ENCODE measurements at regions not wholly inside any gene's neighbourhood (a gene's known extent, or its start where the extent isn't known, plus 50 kb on each side); places are given as distances from the start of the nearest gene placed in this dataset.

DNA sequence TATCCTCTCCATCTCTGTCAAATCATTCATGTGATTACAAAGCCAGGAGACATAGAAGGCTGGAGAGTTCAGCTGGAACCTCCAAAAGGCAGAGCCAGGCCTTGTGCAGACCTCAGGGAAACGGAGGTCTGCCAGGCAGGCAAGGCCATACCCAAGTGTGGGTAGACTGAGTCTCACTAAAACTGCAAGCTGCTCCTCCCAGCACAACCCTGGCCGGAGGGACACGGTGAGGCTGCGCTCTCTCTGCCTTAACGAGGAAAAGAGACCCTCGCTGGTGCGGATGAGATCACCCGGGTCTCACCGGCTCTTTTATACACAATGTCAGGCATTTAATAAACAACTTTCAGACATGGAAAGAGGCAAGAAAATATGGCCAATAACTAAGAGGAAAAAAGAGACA lies 66.1 kb upstream of the INPP5A start:
- TF ChIP-seq MAX (CRISPR knock-in tag; IDR thresholded peaks at IDR 0.05): no peak
- TF ChIP-seq, protein P1, sequence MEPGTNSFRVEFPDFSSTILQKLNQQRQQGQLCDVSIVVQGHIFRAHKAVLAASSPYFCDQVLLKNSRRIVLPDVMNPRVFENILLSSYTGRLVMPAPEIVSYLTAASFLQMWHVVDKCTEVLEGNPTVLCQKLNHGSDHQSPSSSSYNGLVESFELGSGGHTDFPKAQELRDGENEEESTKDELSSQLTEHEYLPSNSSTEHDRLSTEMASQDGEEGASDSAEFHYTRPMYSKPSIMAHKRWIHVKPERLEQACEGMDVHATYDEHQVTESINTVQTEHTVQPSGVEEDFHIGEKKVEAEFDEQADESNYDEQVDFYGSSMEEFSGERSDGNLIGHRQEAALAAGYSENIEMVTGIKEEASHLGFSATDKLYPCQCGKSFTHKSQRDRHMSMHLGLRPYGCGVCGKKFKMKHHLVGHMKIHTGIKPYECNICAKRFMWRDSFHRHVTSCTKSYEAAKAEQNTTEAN (CRISPR knock-in tag; IDR thresholded peaks at IDR 0.05): no peak
- TF ChIP-seq ZNF281 (CRISPR knock-in tag; IDR thresholded peaks at IDR 0.05): no peak
- TF ChIP-seq NFYB (CRISPR knock-in tag; conservative IDR thresholded peaks at IDR 0.05; ENCODE audit: low read depth): no peak
- no peak for TF ChIP-seq CREM (CRISPR knock-in tag; IDR thresholded peaks at IDR 0.05)
- TF ChIP-seq ZNF121 (CRISPR knock-in tag; IDR thresholded peaks at IDR 0.05): no peak
- no peak for TF ChIP-seq KAT7 (CRISPR knock-in tag; IDR thresholded peaks at IDR 0.05; ENCODE audit: borderline replicate concordance)
- no peak for TF ChIP-seq NR1H2 (CRISPR knock-in tag; IDR thresholded peaks at IDR 0.05)
- TF ChIP-seq ZBTB21 (CRISPR knock-in tag; IDR thresholded peaks at IDR 0.05; ENCODE audit: borderline replicate concordance): no peak
- no peak for TF ChIP-seq E2F4 (CRISPR knock-in tag; IDR thresholded peaks at IDR 0.05; ENCODE audit: borderline replicate concordance, low read depth)
- no peak for TF ChIP-seq GTF2I (CRISPR knock-in tag; conservative IDR thresholded peaks at IDR 0.05)
- no peak for TF ChIP-seq GABPB1 (CRISPR knock-in tag; IDR thresholded peaks at IDR 0.05)
- ChIA-PET CTCF (interaction anchor here (0.7 to 1.3 kb wide), 3 partner anchors 8 to 40 kb away, joined by 3 to 5 read pairs (median 4); no protein-coding TSS in a partner anchor), POLR2A (no interaction called here)
- Mint-ChIP-seq H3K27ac (no peak overlapping the region), H3K27me3 (ENCODE audit: low read depth) (no peaks in the 10 kb centered on the region; the same call in 1 of the 2 replicates), H3K4me3 (no peak overlapping the region), H3K36me3 (no peaks in the 10 kb centered on the region), H3K4me1 (peaks cover 5% of the 10 kb centered on the region), H3K9me3 (peaks cover 6% of the 10 kb centered on the region)
- no peak for ATAC-seq
- peak; percentile 4 for DNase-seq (ENCODE audit: low spot score)

- ChIA-PET POLR2A (no interaction called here), CTCF (interaction anchor here (1.5 kb wide), 1 partner anchor 95 kb away, joined by 3 read pairs; no protein-coding TSS in a partner anchor)
- ATAC-seq (no peak), DNase-seq (ENCODE audit: low spot score) (no peak)
- Mint-ChIP-seq H3K9me3 (peaks cover 6% of the 10 kb centered on the region), H3K4me3 (no peak overlapping the region), H3K27ac (no peak overlapping the region), H3K4me1 (peaks cover 5% of the 10 kb centered on the region), H3K36me3 (no peaks in the 10 kb centered on the region), H3K27me3 (ENCODE audit: low read depth) (no peaks in the 10 kb centered on the region; the same call in 1 of the 2 replicates)
- TF ChIP-seq MYBL2 (CRISPR knock-in tag; IDR thresholded peaks at IDR 0.05) (no peak), NFYB (CRISPR knock-in tag; conservative IDR thresholded peaks at IDR 0.05; ENCODE audit: low read depth) (no peak), ZNF281 (CRISPR knock-in tag; IDR thresholded peaks at IDR 0.05) (no peak), IRF2 (CRISPR knock-in tag; IDR thresholded peaks at IDR 0.05; ENCODE audit: borderline replicate concordance, low read depth) (no peak), ZSCAN18 (CRISPR knock-in tag; IDR thresholded peaks at IDR 0.05) (no peak), GTF2I (CRISPR knock-in tag; conservative IDR thresholded peaks at IDR 0.05) (no peak), SOX15 (CRISPR knock-in tag; IDR thresholded peaks at IDR 0.05) (no peak), FOXK1 (CRISPR knock-in tag; IDR thresholded peaks at IDR 0.05) (no peak)
- TF ChIP-seq, protein P2, sequence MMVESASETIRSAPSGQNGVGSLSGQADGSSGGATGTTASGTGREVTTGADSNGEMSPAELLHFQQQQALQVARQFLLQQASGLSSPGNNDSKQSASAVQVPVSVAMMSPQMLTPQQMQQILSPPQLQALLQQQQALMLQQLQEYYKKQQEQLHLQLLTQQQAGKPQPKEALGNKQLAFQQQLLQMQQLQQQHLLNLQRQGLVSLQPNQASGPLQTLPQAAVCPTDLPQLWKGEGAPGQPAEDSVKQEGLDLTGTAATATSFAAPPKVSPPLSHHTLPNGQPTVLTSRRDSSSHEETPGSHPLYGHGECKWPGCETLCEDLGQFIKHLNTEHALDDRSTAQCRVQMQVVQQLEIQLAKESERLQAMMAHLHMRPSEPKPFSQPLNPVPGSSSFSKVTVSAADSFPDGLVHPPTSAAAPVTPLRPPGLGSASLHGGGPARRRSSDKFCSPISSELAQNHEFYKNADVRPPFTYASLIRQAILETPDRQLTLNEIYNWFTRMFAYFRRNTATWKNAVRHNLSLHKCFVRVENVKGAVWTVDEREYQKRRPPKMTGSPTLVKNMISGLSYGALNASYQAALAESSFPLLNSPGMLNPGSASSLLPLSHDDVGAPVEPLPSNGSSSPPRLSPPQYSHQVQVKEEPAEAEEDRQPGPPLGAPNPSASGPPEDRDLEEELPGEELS (CRISPR knock-in tag; IDR thresholded peaks at IDR 0.05): no peak
- TF ChIP-seq, protein P3, sequence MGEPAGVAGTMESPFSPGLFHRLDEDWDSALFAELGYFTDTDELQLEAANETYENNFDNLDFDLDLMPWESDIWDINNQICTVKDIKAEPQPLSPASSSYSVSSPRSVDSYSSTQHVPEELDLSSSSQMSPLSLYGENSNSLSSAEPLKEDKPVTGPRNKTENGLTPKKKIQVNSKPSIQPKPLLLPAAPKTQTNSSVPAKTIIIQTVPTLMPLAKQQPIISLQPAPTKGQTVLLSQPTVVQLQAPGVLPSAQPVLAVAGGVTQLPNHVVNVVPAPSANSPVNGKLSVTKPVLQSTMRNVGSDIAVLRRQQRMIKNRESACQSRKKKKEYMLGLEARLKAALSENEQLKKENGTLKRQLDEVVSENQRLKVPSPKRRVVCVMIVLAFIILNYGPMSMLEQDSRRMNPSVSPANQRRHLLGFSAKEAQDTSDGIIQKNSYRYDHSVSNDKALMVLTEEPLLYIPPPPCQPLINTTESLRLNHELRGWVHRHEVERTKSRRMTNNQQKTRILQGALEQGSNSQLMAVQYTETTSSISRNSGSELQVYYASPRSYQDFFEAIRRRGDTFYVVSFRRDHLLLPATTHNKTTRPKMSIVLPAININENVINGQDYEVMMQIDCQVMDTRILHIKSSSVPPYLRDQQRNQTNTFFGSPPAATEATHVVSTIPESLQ (CRISPR knock-in tag; IDR thresholded peaks at IDR 0.05): no peak
- TF ChIP-seq, protein P1 (CRISPR knock-in tag; IDR thresholded peaks at IDR 0.05): no peak
Observed at GRCh38 chr10:132475086-132475485, 62.5 kb upstream of the INPP5A start.

All from WTC11 (cell line).